Activated gamma-delta T cell treated with Interleukin-2 at 50 U/mL for 16 hours (primary cell): ENCODE measurements at regions not wholly inside any gene's neighbourhood (a gene's known extent, or its start where the extent isn't known, plus 50 kb on each side); places are given as distances from the start of the nearest gene placed in this dataset.
"Not testable (repeated sequence)": the region's sequence is repeated elsewhere in the genome, so short reads cannot be mapped to it uniquely, and the experiment has no call there.

ENCODE experiments used
- DNase-seq: peaks from one replicate; pipeline ENCODE4 v3.0.0-alpha.2; 2020

- DNase-seq, result no peak
Measured at GRCh38 chr3:153269730-153270129, 107.7 kb downstream of the RAP2B start.

GRCh38 chr3:153273217-153273616, 111.2 kb downstream of the RAP2B start:
- no peak for DNase-seq

- DNase-seq, result no peak
Measured at GRCh38 chr3:153273767-153274435, 111.9 kb downstream of the RAP2B start.

GRCh38 chr3:153274561-153274960, 112.5 kb downstream of the RAP2B start:
- no peak for DNase-seq

GRCh38 chr3:153275514-153275913, 113.5 kb downstream of the RAP2B start:
- no peak for DNase-seq

- no peak for DNase-seq
Measured at GRCh38 chr3:153277029-153277428, 115.0 kb downstream of the RAP2B start.

GRCh38 chr3:153281236-153281997, 119.4 kb downstream of the RAP2B start:
- not testable (repeated sequence) for DNase-seq

- DNase-seq, result no peak
Measured at GRCh38 chr3:153282355-153282754, 120.3 kb downstream of the RAP2B start.

- DNase-seq, result no peak
Measured at GRCh38 chr3:153284282-153284938, 122.4 kb downstream of the RAP2B start.

GRCh38 chr3:153285194-153285641, 123.2 kb downstream of the RAP2B start:
- no peak for DNase-seq

GRCh38 chr3:153285982-153286381, 124.0 kb downstream of the RAP2B start:
- no peak for DNase-seq

- no peak for DNase-seq
Measured at GRCh38 chr3:153287017-153287416, 125.0 kb downstream of the RAP2B start.

- DNase-seq, result no peak
Measured at GRCh38 chr3:153289334-153289808, 127.3 kb downstream of the RAP2B start.

GRCh38 chr3:153290268-153291015, 128.4 kb downstream of the RAP2B start:
- DNase-seq, result peak; percentile 25

GRCh38 chr3:153291059-153291685, 129.1 kb downstream of the RAP2B start:
- DNase-seq, result no peak

GRCh38 chr3:153293265-153293664, 131.2 kb downstream of the RAP2B start:
- DNase-seq, result no peak

GRCh38 chr3:153295901-153296300, 133.9 kb downstream of the RAP2B start:
- DNase-seq, result no peak

GRCh38 chr3:153305189-153305588, 143.2 kb downstream of the RAP2B start:
- no peak for DNase-seq

GRCh38 chr3:153311541-153311940, 149.5 kb downstream of the RAP2B start:
- no peak for DNase-seq

GRCh38 chr3:153313302-153313965, 151.4 kb downstream of the RAP2B start:
- no peak for DNase-seq

- DNase-seq, result no peak
Measured at GRCh38 chr3:153314038-153314437, 152.0 kb downstream of the RAP2B start.

GRCh38 chr3:153315781-153316180, 153.8 kb downstream of the RAP2B start:
- DNase-seq, result no peak
